ENCODE measurements at regions not wholly inside any gene's neighbourhood (a gene's known extent, or its start where the extent isn't known, plus 50 kb on each side); places are given as distances from the start of the nearest gene placed in this dataset.

DNA sequence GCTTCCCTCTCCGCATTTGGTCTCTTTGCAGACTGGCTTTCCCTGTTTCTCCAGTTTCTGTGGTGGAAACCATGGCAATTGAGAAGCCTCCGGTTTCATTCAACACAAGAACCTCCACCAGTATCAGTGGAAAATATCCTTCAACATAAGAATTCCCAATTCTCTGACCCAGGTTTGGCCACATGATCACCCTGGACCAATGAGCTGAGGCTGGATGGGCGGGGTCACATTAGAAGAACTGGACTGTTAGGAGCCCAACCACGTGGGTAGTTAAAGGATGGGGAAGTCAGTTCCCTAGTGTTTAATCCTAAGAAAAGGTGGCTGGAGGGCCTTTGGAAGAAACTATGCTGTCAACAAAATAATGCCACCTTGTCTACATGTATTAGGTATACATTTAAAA is 336.3 kb downstream of the DMRT2 start:
- Histone ChIP-seq H3K4me3 (ENCODE audit: low read depth in 1 of 2, low read length in 2 of 2) (no peak overlapping the region), H3K27ac (ENCODE audit: low read depth, low read length) (no peak overlapping the region), H3K4me1 (ENCODE audit: insufficient read depth, low read length) (no peaks in the 10 kb centered on the region), H3K36me3 (ENCODE audit: insufficient read depth, low read length) (no peaks in the 10 kb centered on the region), H3K9ac (ENCODE audit: low read length) (no peak overlapping the region), H3K27me3 (ENCODE audit: control insufficient read depth in 1 of 2, insufficient read depth in 2 of 2, low read length in 2 of 2) (no peaks in the 10 kb centered on the region), H3K9me3 (ENCODE audit: low read length) (no peaks in the 10 kb centered on the region)

DNA sequence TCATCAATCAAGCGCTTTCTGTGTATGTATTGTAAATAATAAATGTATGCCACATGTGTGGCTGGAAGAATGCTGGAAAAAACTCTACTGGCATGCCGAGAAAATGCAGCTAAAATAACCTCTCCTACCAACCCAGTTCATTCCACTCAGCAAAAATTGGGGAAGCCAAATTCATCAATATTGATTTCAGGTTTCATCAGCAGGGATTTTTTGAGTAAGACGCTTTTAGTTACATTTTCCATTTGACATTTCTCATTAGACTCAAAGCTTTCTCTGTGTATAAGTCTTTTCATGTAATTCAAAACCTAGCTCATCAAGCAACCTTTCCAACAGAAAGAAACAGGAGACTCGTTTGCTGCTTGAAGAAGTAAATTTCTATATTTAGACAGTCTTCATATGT is 338.1 kb downstream of the DMRT2 start:
- no peaks in the 10 kb centered on the region for H3K4me1 ChIP-seq (ENCODE audit: insufficient read depth, low read length)
- H3K9me3 ChIP-seq (ENCODE audit: low read length), result no peaks in the 10 kb centered on the region
- H3K27ac ChIP-seq (ENCODE audit: low read depth, low read length), result no peak overlapping the region
- no peaks in the 10 kb centered on the region for H3K36me3 ChIP-seq (ENCODE audit: insufficient read depth, low read length)
- H3K4me3 ChIP-seq (ENCODE audit: low read depth in 1 of 2, low read length in 2 of 2), result no peak overlapping the region
- no peak overlapping the region for H3K9ac ChIP-seq (ENCODE audit: low read length)
- H3K27me3 ChIP-seq (ENCODE audit: control insufficient read depth in 1 of 2, insufficient read depth in 2 of 2, low read length in 2 of 2), result no peaks in the 10 kb centered on the region

DNA sequence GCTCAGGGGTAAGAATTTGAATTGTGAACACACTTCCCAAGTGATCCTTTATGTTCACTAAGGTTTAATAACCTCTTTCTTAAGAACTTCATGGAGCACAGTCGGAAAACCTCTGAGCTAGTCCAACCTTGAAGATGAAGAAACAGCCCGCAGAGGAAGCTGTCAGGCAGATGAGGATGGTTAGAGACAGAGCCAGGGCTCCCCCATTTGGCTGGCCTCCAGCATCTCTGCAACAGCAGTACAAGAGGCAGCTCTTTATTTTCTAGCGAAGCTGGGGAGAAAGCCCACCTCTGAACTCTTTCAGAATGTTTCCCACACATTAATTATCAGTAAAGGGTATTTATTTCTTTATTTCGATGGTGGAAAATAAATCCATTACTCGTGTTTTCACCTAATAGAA is 350.8 kb downstream of the DMRT2 start:
- Histone ChIP-seq H3K4me1 (ENCODE audit: insufficient read depth, low read length) (no peaks in the 10 kb centered on the region), H3K27me3 (ENCODE audit: control insufficient read depth in 1 of 2, insufficient read depth in 2 of 2, low read length in 2 of 2) (no peaks in the 10 kb centered on the region), H3K9ac (ENCODE audit: low read length) (no peak overlapping the region), H3K9me3 (ENCODE audit: low read length) (no peaks in the 10 kb centered on the region), H3K36me3 (ENCODE audit: insufficient read depth, low read length) (no peaks in the 10 kb centered on the region), H3K4me3 (ENCODE audit: low read depth in 1 of 2, low read length in 2 of 2) (no peak overlapping the region), H3K27ac (ENCODE audit: low read depth, low read length) (no peak overlapping the region)

DNA sequence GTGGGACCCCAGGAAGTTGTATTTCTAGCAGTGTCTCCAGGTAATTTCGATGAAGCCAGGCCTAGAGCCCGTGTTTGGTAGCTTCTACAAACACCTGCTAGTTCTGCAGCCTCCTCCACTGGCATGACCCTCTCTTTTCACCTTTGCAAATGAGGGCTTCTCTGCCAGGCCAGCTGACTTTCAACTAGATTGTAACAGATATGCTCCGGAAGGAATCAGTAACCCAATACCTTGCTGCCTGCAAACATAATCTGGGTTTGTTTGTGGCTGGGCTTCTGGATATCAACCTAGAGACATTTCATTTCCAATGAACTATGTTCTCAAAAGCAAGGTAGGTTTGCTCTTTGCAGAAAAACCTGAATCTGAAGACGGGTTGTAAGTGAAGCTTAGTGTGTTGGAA is 354.8 kb downstream of the DMRT2 start:
- Histone ChIP-seq H3K9me3 (ENCODE audit: low read length) (no peaks in the 10 kb centered on the region), H3K9ac (ENCODE audit: low read length) (no peak overlapping the region), H3K27me3 (ENCODE audit: control insufficient read depth in 1 of 2, insufficient read depth in 2 of 2, low read length in 2 of 2) (no peaks in the 10 kb centered on the region), H3K36me3 (ENCODE audit: insufficient read depth, low read length) (no peaks in the 10 kb centered on the region), H3K4me1 (ENCODE audit: insufficient read depth, low read length) (no peaks in the 10 kb centered on the region), H3K27ac (ENCODE audit: low read depth, low read length) (no peak overlapping the region), H3K4me3 (ENCODE audit: low read depth in 1 of 2, low read length in 2 of 2) (no peak overlapping the region)

DNA sequence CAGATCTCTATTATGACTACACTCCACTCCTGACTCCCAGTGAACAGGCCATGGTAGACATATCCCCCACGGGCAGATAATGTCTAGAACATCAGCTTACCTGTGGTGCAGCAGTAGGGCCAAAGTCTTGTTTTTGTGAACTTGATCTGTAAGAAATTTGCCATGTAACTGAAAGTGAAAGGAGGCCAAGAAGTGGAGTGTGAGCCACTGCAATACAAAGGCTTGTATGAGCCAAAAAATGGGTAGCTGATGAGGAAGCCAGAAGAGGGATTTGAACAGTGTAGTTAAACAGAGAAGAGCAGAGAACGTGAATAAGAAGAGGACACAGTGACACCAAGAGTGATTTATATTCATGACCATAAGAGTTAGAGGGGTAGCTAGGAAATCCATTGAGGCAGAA is 361.7 kb downstream of the DMRT2 start:
- no peaks in the 10 kb centered on the region for H3K36me3 ChIP-seq (ENCODE audit: insufficient read depth, low read length)

DNA sequence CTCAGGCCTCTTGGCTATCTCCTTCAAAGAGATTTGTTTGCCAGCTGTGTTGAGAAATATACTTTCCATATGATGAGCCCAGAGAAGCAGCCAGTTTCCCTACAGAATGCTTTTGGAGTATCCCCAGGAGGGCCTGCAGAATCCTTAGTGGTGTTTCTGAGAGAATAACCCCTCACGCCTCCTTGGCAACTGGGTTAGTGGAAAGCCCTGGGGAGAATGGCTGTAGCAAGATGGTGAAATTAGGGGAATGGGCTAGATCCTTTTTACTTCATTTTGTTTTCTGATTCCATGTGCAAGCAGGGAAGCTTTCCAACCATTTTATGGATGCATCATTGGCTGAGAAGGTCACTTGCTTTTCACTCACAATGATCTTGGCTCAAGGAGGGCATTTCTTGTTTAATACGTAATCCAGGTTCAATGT is 364.6 kb downstream of the DMRT2 start:
- no peaks in the 10 kb centered on the region for H3K9me3 ChIP-seq (ENCODE audit: low read length)

More for the DNA sequence above, 361.7 kb downstream of the DMRT2 start:
- no peak overlapping the region for H3K27ac ChIP-seq (ENCODE audit: low read depth, low read length)
- no peak overlapping the region for H3K9ac ChIP-seq (ENCODE audit: low read length)
- no peaks in the 10 kb centered on the region for H3K27me3 ChIP-seq (ENCODE audit: control insufficient read depth in 1 of 2, insufficient read depth in 2 of 2, low read length in 2 of 2)
- H3K4me1 ChIP-seq (ENCODE audit: insufficient read depth, low read length), result no peaks in the 10 kb centered on the region
- no peaks in the 10 kb centered on the region for H3K9me3 ChIP-seq (ENCODE audit: low read length)
- no peak overlapping the region for H3K4me3 ChIP-seq (ENCODE audit: low read depth in 1 of 2, low read length in 2 of 2)

DNA sequence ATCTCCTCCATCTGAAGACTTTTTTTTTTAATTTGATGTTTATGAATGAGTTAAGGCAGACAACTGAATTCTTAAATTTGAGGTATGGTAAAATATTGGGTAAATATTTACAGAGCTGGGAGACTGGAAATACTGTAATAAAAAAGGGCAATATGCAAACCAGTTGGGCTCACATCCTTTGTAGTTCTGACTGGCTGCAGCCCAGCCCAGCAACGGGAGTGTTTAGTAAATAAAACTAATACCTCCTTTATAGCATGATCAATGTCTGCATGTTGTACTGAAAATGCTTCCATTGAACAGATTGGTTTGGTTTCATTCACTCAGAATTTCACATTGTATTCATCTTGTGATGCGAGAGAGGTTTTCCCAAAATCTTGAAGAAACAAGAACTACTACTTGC is 365.0 kb downstream of the DMRT2 start:
- Histone ChIP-seq H3K4me1 (ENCODE audit: insufficient read depth, low read length) (no peaks in the 10 kb centered on the region), H3K4me3 (ENCODE audit: low read depth in 1 of 2, low read length in 2 of 2) (no peak overlapping the region), H3K27ac (ENCODE audit: low read depth, low read length) (no peak overlapping the region), H3K9ac (ENCODE audit: low read length) (no peak overlapping the region), H3K9me3 (ENCODE audit: low read length) (no peaks in the 10 kb centered on the region), H3K36me3 (ENCODE audit: insufficient read depth, low read length) (no peaks in the 10 kb centered on the region), H3K27me3 (ENCODE audit: control insufficient read depth in 1 of 2, insufficient read depth in 2 of 2, low read length in 2 of 2) (no peaks in the 10 kb centered on the region)

More for the DNA sequence above, 364.6 kb downstream of the DMRT2 start:
- Histone ChIP-seq H3K9ac (ENCODE audit: low read length) (no peak overlapping the region), H3K27ac (ENCODE audit: low read depth, low read length) (no peak overlapping the region), H3K4me1 (ENCODE audit: insufficient read depth, low read length) (no peaks in the 10 kb centered on the region), H3K4me3 (ENCODE audit: low read depth in 1 of 2, low read length in 2 of 2) (no peak overlapping the region), H3K27me3 (ENCODE audit: control insufficient read depth in 1 of 2, insufficient read depth in 2 of 2, low read length in 2 of 2) (no peaks in the 10 kb centered on the region), H3K36me3 (ENCODE audit: insufficient read depth, low read length) (no peaks in the 10 kb centered on the region)

DNA sequence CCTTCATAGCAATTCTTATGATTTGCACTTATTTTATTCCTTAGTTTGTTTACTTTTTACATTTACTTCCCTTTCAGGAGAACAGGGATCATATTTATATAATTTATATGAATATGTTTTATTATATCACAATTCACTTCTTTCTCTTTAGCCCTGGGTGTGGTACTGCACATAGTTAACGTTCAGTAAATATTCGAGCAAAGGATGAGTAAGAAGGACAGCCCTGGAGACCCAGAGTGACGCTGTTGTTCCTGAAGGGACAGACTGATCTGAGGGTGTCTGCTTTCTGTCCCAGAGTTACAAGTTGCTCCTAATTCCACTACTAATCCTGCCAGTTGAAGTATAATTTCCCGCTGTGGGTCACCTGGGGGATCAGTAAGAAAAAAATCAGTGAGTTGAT is 366.1 kb downstream of the DMRT2 start:
- H3K4me3 ChIP-seq (ENCODE audit: low read depth in 1 of 2, low read length in 2 of 2), result no peak overlapping the region
- no peak overlapping the region for H3K27ac ChIP-seq (ENCODE audit: low read depth, low read length)
- no peak overlapping the region for H3K9ac ChIP-seq (ENCODE audit: low read length)
- no peaks in the 10 kb centered on the region for H3K27me3 ChIP-seq (ENCODE audit: control insufficient read depth in 1 of 2, insufficient read depth in 2 of 2, low read length in 2 of 2)
- no peaks in the 10 kb centered on the region for H3K36me3 ChIP-seq (ENCODE audit: insufficient read depth, low read length)
- H3K9me3 ChIP-seq (ENCODE audit: low read length), result no peaks in the 10 kb centered on the region
- H3K4me1 ChIP-seq (ENCODE audit: insufficient read depth, low read length), result no peaks in the 10 kb centered on the region

DNA sequence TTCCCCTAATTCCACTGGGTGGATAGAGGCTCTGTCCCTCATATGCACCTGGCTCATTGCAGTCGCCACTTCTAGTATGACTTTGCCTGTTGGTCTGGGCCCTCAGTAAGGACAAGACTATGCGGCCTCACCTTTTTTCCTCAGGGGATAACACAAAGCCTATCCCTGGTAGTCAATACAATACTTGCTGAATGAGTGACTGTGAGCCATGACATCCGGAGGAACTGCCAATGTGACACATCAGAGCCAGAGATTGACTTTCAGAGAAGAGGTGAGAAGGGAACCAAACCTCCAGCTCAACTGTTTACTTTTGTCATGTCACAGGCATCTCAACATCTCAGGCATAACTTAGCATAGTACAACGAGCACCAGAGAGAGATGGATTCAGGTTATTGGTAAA is 371.3 kb downstream of the DMRT2 start:
- Histone ChIP-seq H3K4me3 (ENCODE audit: low read depth in 1 of 2, low read length in 2 of 2) (no peak overlapping the region), H3K27ac (ENCODE audit: low read depth, low read length) (no peak overlapping the region), H3K36me3 (ENCODE audit: insufficient read depth, low read length) (no peaks in the 10 kb centered on the region), H3K4me1 (ENCODE audit: insufficient read depth, low read length) (no peaks in the 10 kb centered on the region), H3K27me3 (ENCODE audit: control insufficient read depth in 1 of 2, insufficient read depth in 2 of 2, low read length in 2 of 2) (no peaks in the 10 kb centered on the region), H3K9ac (ENCODE audit: low read length) (no peak overlapping the region), H3K9me3 (ENCODE audit: low read length) (no peaks in the 10 kb centered on the region)

DNA sequence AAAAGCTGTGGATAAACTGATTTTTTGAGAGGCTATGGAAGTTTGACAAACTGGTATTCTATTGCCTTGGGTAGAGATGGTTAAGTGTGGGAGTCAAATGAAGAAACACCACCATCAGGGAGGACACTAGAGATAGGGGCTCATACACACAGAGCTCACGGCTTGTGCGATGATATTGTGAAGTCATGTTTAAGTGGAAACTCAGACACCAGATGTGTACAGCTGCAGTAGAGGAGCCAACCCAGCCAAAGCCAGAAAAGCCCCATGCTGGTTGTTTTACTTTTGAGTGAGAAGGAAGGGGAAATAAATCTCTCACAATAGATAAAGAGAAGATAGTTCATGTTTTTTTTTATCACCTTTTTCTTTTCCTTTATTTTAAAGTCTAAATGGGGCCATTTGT is 377.7 kb downstream of the DMRT2 start:
- no peaks in the 10 kb centered on the region for H3K4me1 ChIP-seq (ENCODE audit: insufficient read depth, low read length)
- H3K27me3 ChIP-seq (ENCODE audit: control insufficient read depth in 1 of 2, insufficient read depth in 2 of 2, low read length in 2 of 2), result no peaks in the 10 kb centered on the region
- no peak overlapping the region for H3K27ac ChIP-seq (ENCODE audit: low read depth, low read length)

DNA sequence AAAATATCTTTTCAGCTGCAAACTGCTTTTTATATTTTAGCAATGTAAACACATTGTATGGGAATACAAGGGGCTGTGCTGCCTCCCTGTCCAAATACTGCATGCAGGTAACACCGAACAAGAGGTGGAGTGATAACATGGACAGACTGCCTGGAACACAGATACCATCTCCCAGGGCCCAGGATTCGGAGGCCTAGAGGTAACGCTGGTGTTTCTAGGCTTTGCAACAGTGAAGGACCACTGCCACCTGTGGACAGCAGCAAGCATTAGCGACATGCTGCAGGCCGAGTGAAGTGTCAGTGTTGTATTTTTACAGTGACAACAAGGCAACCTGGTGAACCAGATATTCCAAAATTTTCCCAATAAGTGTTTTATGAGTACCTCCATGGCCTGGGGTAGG is 379.1 kb downstream of the DMRT2 start:
- Histone ChIP-seq H3K9ac (ENCODE audit: low read length) (no peak overlapping the region), H3K4me1 (ENCODE audit: insufficient read depth, low read length) (no peaks in the 10 kb centered on the region), H3K4me3 (ENCODE audit: low read depth in 1 of 2, low read length in 2 of 2) (no peak overlapping the region), H3K36me3 (ENCODE audit: insufficient read depth, low read length) (no peaks in the 10 kb centered on the region), H3K27ac (ENCODE audit: low read depth, low read length) (no peak overlapping the region), H3K9me3 (ENCODE audit: low read length) (no peaks in the 10 kb centered on the region), H3K27me3 (ENCODE audit: control insufficient read depth in 1 of 2, insufficient read depth in 2 of 2, low read length in 2 of 2) (no peaks in the 10 kb centered on the region)

More for the DNA sequence above, 377.7 kb downstream of the DMRT2 start:
- Histone ChIP-seq H3K9me3 (ENCODE audit: low read length) (no peaks in the 10 kb centered on the region), H3K9ac (ENCODE audit: low read length) (no peak overlapping the region), H3K4me3 (ENCODE audit: low read depth in 1 of 2, low read length in 2 of 2) (no peak overlapping the region), H3K36me3 (ENCODE audit: insufficient read depth, low read length) (no peaks in the 10 kb centered on the region)

DNA sequence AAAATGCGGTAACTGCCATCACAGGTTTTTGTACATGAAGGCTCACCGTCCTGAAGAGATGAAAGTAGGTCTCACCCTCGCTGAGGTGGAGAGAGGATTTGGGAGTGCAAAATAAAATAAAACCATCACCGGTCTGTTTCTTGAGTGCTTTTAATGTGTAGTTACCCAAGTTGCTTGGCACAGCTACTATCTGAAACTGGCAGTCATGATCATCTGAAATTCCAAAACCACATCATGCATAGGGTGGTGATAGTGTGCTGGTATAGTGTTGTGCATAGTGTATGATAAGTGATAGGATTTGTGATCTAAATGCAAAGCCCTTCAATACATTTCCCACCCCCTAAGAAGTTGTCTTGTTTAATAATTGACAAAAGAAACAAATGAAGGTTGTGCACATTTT is 381.3 kb downstream of the DMRT2 start:
- Histone ChIP-seq H3K9ac (ENCODE audit: low read length) (no peak overlapping the region), H3K27me3 (ENCODE audit: control insufficient read depth in 1 of 2, insufficient read depth in 2 of 2, low read length in 2 of 2) (no peaks in the 10 kb centered on the region), H3K36me3 (ENCODE audit: insufficient read depth, low read length) (no peaks in the 10 kb centered on the region), H3K4me3 (ENCODE audit: low read depth in 1 of 2, low read length in 2 of 2) (no peak overlapping the region), H3K4me1 (ENCODE audit: insufficient read depth, low read length) (peaks cover 4% of the 10 kb centered on the region), H3K27ac (ENCODE audit: low read depth, low read length) (no peak overlapping the region), H3K9me3 (ENCODE audit: low read length) (no peaks in the 10 kb centered on the region)

Data from muscle layer of colon (tissue), 2 donors.